CD4-positive, alpha-beta memory T cell (primary cell): ENCODE measurements at regions not wholly inside any gene's neighbourhood (a gene's known extent, or its start where the extent isn't known, plus 50 kb on each side); places are given as distances from the start of the nearest gene placed in this dataset.

Experiments used
- CTCF ChIA-PET: fragments of 350-600 bp; sonication (Branson Sonifier 250); formaldehyde crosslinking; loops from one replicate; lab custom pipeline; 2021; ENCODE audit warnings: inconsistent platforms; ENCODE audit not compliant: partially characterized antibody; lab: Charles Lee
- POLR2A ChIA-PET: fragments of 350-600 bp; sonication (Branson Sonifier 250); formaldehyde crosslinking; loops from one replicate; lab custom pipeline; 2021; ENCODE audit not compliant: partially characterized antibody; lab: Charles Lee
- DNase-seq, 5 donors: peaks; one replicate each; pipeline versions ENCODE4 v3.0.0 to v3.0.0-alpha.2; 2020 to 2022; ENCODE audit warnings: mixed read lengths in 1 of 5
- H3K27ac ChIP-seq: one replicate; pipeline ENCODE4 v1.7.0; 2013; ENCODE audit warnings: low read depth, low read length
- H3K27me3 ChIP-seq: 2 replicates; pipeline ENCODE4 v1.7.0; 2013; ENCODE audit warnings: mild to moderate bottlenecking, low read length, moderate library complexity; ENCODE audit not compliant: insufficient read depth
- H3K36me3 ChIP-seq: 2 replicates; pipeline ENCODE4 v1.7.0; 2013; ENCODE audit warnings: mild to moderate bottlenecking, low read length, moderate library complexity; ENCODE audit not compliant: insufficient read depth
- H3K4me1 ChIP-seq: 2 replicates; pipeline ENCODE4 v1.7.0; 2013; ENCODE audit warnings: mild to moderate bottlenecking, low read length, moderate library complexity; ENCODE audit not compliant: insufficient read depth
- H3K4me3 ChIP-seq, 2 donors: one replicate each; pipeline ENCODE4 v1.7.0; 2013; ENCODE audit warnings: low read length in 2 of 2, mild to moderate bottlenecking in 1 of 2
- H3K9me3 ChIP-seq, 2 donors: one replicate each; pipeline ENCODE4 v1.7.0; 2013; ENCODE audit warnings: low read length in 2 of 2, control low read depth in 1 of 2; ENCODE audit not compliant: control insufficient read depth in 1 of 2
- H3K27ac Mint-ChIP-seq, 7 donors: one replicate each; pipeline ENCODE4 v1.8.0; 2020 to 2021; ENCODE audit warnings: mixed read lengths in 7 of 7, mild to moderate bottlenecking in 6 of 7, inconsistent platforms in 3 of 7, moderate library complexity in 3 of 7
- H3K27me3 Mint-ChIP-seq, 2 donors: one replicate each; pipeline ENCODE4 v1.8.0; 2020 to 2021; ENCODE audit warnings: mixed read lengths in 2 of 2
- H3K36me3 Mint-ChIP-seq, 2 donors: one replicate each; pipeline ENCODE4 v1.8.0; 2020 to 2021; ENCODE audit warnings: mixed read lengths in 2 of 2, inconsistent platforms in 1 of 2, mild to moderate bottlenecking in 1 of 2
- H3K4me1 Mint-ChIP-seq, 4 donors: one replicate each; pipeline ENCODE4 v1.8.0; 2020 to 2021; ENCODE audit warnings: mixed read lengths in 4 of 4, mild to moderate bottlenecking in 1 of 4
- H3K4me3 Mint-ChIP-seq, 8 donors: one replicate each; pipeline ENCODE4 v1.8.0; 2020 to 2021; ENCODE audit warnings: mixed read lengths in 8 of 8, mild to moderate bottlenecking in 7 of 8, moderate library complexity in 6 of 8, inconsistent platforms in 3 of 8
- H3K9me3 Mint-ChIP-seq, 8 donors: one replicate each; pipeline ENCODE4 v1.8.0; 2020 to 2021; ENCODE audit warnings: mixed read lengths in 8 of 8, mild to moderate bottlenecking in 5 of 8, inconsistent platforms in 3 of 8, moderate library complexity in 1 of 8
- intact Hi-C: fragments of 100-400 bp; cut with micrococcal nuclease; formaldehyde crosslinking; loops from one replicate; pipeline ENCODE4 v1.15.1; 2023

DNA sequence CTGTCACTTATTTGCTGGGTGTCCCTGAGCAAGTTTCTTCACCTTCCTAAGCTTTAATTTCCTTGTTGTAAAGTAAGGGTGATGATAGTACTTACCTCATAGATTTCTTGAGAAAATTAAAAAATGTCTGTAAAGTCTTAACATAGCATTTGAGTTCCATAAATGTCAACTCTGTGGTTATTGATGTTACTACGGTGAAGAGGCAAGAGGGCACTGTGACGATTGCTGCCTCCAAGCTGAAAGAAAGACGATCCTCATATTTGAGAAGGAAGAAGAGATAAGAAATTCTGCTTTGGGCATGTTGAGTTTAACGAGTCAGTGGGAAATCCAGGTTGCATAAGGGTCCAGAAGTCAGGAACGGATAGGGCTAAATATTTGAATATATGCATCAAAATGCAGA lies 240.8 kb upstream of the ZPLD1 start:
- Mint-ChIP-seq H3K4me3 (no peak overlapping the region), H3K9me3 (no peaks in the 10 kb centered on the region), H3K27me3 (no peaks in the 10 kb centered on the region), H3K27ac (no peak overlapping the region), H3K4me1 (peaks cover 0 to 3% (median 1%) of the 10 kb centered on the region in 4 donors), H3K36me3 (no peaks in the 10 kb centered on the region)
- Histone ChIP-seq H3K36me3 (no peaks in the 10 kb centered on the region), H3K27me3 (no peaks in the 10 kb centered on the region), H3K27ac (no peak overlapping the region), H3K4me3 (no peak overlapping the region), H3K4me1 (no peaks in the 10 kb centered on the region), H3K9me3 (no peaks in the 10 kb centered on the region)
- ChIA-PET POLR2A (no interaction called here), CTCF (interaction anchor here (1.1 kb wide), 1 partner anchor 392 kb away, joined by 3 read pairs; no protein-coding TSS in a partner anchor)
- intact Hi-C loops: no loop called here
- no peak for DNase-seq

- no peak overlapping the region for H3K27ac Mint-ChIP-seq
- H3K9me3 ChIP-seq: no peaks in the 10 kb centered on the region
- H3K36me3 Mint-ChIP-seq: no peaks in the 10 kb centered on the region
- no peaks in the 10 kb centered on the region for H3K36me3 ChIP-seq
- peaks cover 0 to 1% (median 0%) of the 10 kb centered on the region in 4 donors for H3K4me1 Mint-ChIP-seq
- DNase-seq: no peak
- CTCF ChIA-PET: no interaction called here
- H3K4me3 Mint-ChIP-seq: no peak overlapping the region
- H3K4me1 ChIP-seq: no peaks in the 10 kb centered on the region
- no peaks in the 10 kb centered on the region for H3K27me3 Mint-ChIP-seq
- H3K9me3 Mint-ChIP-seq: no peaks in the 10 kb centered on the region
- POLR2A ChIA-PET: no interaction called here
- no peaks in the 10 kb centered on the region for H3K27me3 ChIP-seq
- no peak overlapping the region for H3K4me3 ChIP-seq
- intact Hi-C loops: no loop called here
- no peak overlapping the region for H3K27ac ChIP-seq
Measured at GRCh38 chr3:102194760-102195159, 240.1 kb upstream of the ZPLD1 start.

DNA sequence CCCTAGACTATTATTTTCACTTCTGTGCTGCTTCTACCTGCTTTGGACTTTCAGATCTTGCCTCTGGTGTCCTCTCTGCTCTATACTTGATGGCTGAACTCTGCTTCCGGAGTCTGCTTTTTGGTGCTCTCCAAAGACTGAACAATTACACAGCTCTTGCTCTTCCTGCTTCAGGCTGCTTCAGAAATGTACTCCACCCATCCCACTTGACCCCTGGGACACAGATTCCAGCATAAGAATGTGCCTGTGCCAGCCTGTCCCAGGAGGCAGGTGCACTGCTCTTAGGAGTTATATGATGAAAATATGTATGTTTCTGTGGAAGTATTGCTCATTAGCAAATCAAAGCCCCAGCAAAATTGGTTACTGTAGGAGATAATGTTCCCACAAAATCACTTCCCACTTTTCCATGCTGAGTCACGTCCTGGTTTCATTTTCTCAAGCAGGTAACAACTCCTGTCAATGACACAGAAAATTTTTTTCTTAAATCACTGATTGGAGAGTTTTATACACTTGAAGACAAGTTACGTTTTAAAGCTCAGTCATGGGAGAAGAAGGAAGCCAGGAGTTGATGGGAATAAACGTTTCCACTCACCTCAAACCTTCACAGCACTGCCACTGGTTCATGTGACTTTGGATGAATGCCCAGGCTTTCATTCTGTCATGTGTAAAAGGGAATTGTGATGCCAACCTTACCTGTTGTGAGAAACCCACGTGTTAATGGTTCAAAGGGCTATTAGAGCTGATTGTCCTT lies 239.4 kb upstream of the ZPLD1 start:
- H3K36me3 Mint-ChIP-seq: no peaks in the 10 kb centered on the region
- no peak overlapping the region for H3K27ac Mint-ChIP-seq
- CTCF ChIA-PET: no interaction called here
- H3K9me3 ChIP-seq: no peaks in the 10 kb centered on the region
- no peak overlapping the region for H3K4me3 ChIP-seq
- no peaks in the 10 kb centered on the region for H3K4me1 ChIP-seq
- POLR2A ChIA-PET: no interaction called here
- intact Hi-C loops: no loop called here
- H3K27me3 Mint-ChIP-seq: no peaks in the 10 kb centered on the region
- H3K27ac ChIP-seq: no peak overlapping the region
- DNase-seq: no peak
- no peaks in the 10 kb centered on the region for H3K27me3 ChIP-seq
- H3K4me1 Mint-ChIP-seq: peaks cover 0 to 1% (median 0%) of the 10 kb centered on the region in 4 donors
- no peaks in the 10 kb centered on the region for H3K9me3 Mint-ChIP-seq
- H3K4me3 Mint-ChIP-seq: no peak overlapping the region
- no peaks in the 10 kb centered on the region for H3K36me3 ChIP-seq

- H3K4me3 ChIP-seq: no peak overlapping the region
- no peak for DNase-seq
- H3K27me3 ChIP-seq: no peaks in the 10 kb centered on the region
- no peaks in the 10 kb centered on the region for H3K9me3 ChIP-seq
- ChIA-PET POLR2A (no interaction called here), CTCF (no interaction called here)
- no peak overlapping the region for H3K27ac ChIP-seq
- H3K4me3 Mint-ChIP-seq: no peak overlapping the region
- intact Hi-C loops: no loop called here
- H3K27ac Mint-ChIP-seq: no peak overlapping the region
- peaks cover 0 to 1% (median 0%) of the 10 kb centered on the region in 4 donors for H3K4me1 Mint-ChIP-seq
- H3K4me1 ChIP-seq: no peaks in the 10 kb centered on the region
- no peaks in the 10 kb centered on the region for H3K36me3 Mint-ChIP-seq
- H3K27me3 Mint-ChIP-seq: no peaks in the 10 kb centered on the region
- peaks cover 0 to 2% (median 0%) of the 10 kb centered on the region in 8 donors for H3K9me3 Mint-ChIP-seq
- no peaks in the 10 kb centered on the region for H3K36me3 ChIP-seq
Measured at GRCh38 chr3:102200126-102200525, 234.7 kb upstream of the ZPLD1 start.

DNA sequence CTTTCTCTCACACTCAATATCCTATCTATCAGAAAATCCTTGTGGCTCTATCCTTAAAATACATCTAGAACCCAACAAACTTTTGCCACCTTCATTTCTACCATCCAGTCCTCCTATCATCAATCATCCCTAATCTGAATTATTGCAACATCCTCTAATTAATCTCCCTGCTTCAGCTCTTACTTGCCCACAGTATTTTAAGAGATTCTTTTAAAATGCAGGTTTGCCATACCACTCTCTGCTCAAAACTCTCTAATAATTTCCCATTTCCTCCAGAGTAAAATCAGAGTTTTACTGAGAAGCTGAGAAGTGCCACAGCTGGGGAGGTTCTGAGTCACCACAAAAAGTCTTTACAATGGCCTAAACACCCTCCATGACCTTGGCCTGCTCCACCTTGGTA lies 234.3 kb upstream of the ZPLD1 start:
- no peaks in the 10 kb centered on the region for H3K4me1 Mint-ChIP-seq
- Histone ChIP-seq H3K9me3 (no peaks in the 10 kb centered on the region), H3K4me1 (no peaks in the 10 kb centered on the region), H3K36me3 (no peaks in the 10 kb centered on the region), H3K27ac (no peak overlapping the region), H3K27me3 (no peaks in the 10 kb centered on the region), H3K4me3 (no peak overlapping the region)
- H3K27me3 Mint-ChIP-seq: no peaks in the 10 kb centered on the region
- POLR2A ChIA-PET: no interaction called here
- H3K4me3 Mint-ChIP-seq: no peak overlapping the region
- H3K9me3 Mint-ChIP-seq: peaks cover 0 to 2% (median 0%) of the 10 kb centered on the region in 8 donors
- intact Hi-C loops: no loop called here
- H3K27ac Mint-ChIP-seq: no peak overlapping the region
- CTCF ChIA-PET: no interaction called here
- no peak for DNase-seq
- H3K36me3 Mint-ChIP-seq: no peaks in the 10 kb centered on the region

DNA sequence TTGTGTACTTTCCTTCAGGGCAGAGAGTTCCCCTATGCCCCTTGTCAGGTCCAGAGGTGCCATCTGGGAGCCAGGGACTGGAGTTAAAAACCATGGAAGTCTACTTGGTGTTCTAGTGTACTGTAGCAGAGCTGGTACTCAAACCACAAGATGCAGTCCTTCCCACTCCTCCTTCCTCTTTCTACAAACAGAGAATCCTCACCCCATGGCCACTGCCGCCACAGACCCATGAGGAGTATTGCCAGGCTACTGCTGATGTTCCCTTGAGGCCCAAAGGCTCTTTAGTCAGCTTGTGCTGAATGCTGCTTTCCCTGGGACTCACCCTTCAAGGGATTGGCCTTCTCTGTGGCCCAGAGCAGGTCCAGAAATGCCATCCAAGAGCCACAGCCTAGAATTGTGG lies 229.2 kb upstream of the ZPLD1 start:
- Histone ChIP-seq H3K27ac (no peak overlapping the region), H3K4me3 (no peak overlapping the region), H3K4me1 (no peaks in the 10 kb centered on the region), H3K36me3 (no peaks in the 10 kb centered on the region), H3K9me3 (no peaks in the 10 kb centered on the region), H3K27me3 (no peaks in the 10 kb centered on the region)
- no peaks in the 10 kb centered on the region for H3K4me1 Mint-ChIP-seq
- H3K27me3 Mint-ChIP-seq: no peaks in the 10 kb centered on the region
- no peak for DNase-seq
- CTCF ChIA-PET: no interaction called here
- peaks cover 0 to 6% of the 10 kb centered on the region in 2 donors for H3K36me3 Mint-ChIP-seq
- no peak overlapping the region for H3K27ac Mint-ChIP-seq
- POLR2A ChIA-PET: no interaction called here
- peaks cover 0 to 11% (median 4%) of the 10 kb centered on the region in 8 donors for H3K9me3 Mint-ChIP-seq
- intact Hi-C loops: no loop called here
- H3K4me3 Mint-ChIP-seq: no peak overlapping the region

GRCh38 chr3:102206511-102207031 lies 228.2 kb upstream of the ZPLD1 start:
- intact Hi-C loops: no loop called here
- DNase-seq: no peak
- Histone ChIP-seq H3K9me3 (no peaks in the 10 kb centered on the region), H3K27me3 (no peaks in the 10 kb centered on the region), H3K4me3 (no peak overlapping the region), H3K27ac (no peak overlapping the region), H3K4me1 (no peaks in the 10 kb centered on the region), H3K36me3 (no peaks in the 10 kb centered on the region)
- Mint-ChIP-seq H3K9me3 (peaks cover 0 to 11% (median 4%) of the 10 kb centered on the region in 8 donors), H3K4me3 (no peak overlapping the region), H3K27ac (no peak overlapping the region), H3K4me1 (no peaks in the 10 kb centered on the region), H3K27me3 (peaks cover 0 to 2% of the 10 kb centered on the region in 2 donors), H3K36me3 (peaks cover 0 to 6% of the 10 kb centered on the region in 2 donors)
- ChIA-PET CTCF (no interaction called here), POLR2A (no interaction called here)
